Testis (tissue), 2 donors: ENCODE measurements at regions not wholly inside any gene's neighbourhood (a gene's known extent, or its start where the extent isn't known, plus 50 kb on each side); places are given as distances from the start of the nearest gene placed in this dataset.

Experiments
- CTCF ChIP-seq, 3 experiments: fragments of 450-650 bp in 2 of 3; fragments of 200-600 bp in 1 of 3; sonication (generic) in 1 of 3; IDR thresholded peaks; one replicate each; pipeline ENCODE4 v1.5.1; 2016 to 2019; ENCODE audit warnings: antibody characterized with exemption in 3 of 3, mild to moderate bottlenecking in 2 of 3, moderate library complexity in 1 of 3
- POLR2A ChIP-seq: fragments of 450-650 bp; IDR thresholded peaks from one replicate; pipeline ENCODE4 v1.6.1; 2017; ENCODE audit warnings: antibody characterized with exemption, mild to moderate bottlenecking, moderate library complexity

GRCh38 chrX:16012250-16012649, 111.1 kb upstream of the GRPR start:
- TF ChIP-seq CTCF (IDR thresholded peaks at IDR 0.05) (no peak), POLR2A (no peak)
